Prostate gland (tissue), 2 donors: ENCODE measurements at regions not wholly inside any gene's neighbourhood (a gene's known extent, or its start where the extent isn't known, plus 50 kb on each side); places are given as distances from the start of the nearest gene placed in this dataset.

Experiments used
- DNase-seq: peaks from one replicate; pipeline ENCODE4 v3.0.0-alpha.2; 2019; ENCODE audit warnings: low spot score
- H3K27ac ChIP-seq, 2 donors: fragments of 200-600 bp; sonication (generic); 2 replicates each; pipeline ENCODE4 v1.5.1; 2017 to 2019
- H3K27me3 ChIP-seq: fragments of 200-600 bp; sonication (generic); replicated peaks from 2 replicates; pipeline ENCODE4 v1.5.1; 2019; ENCODE audit not compliant: insufficient read depth
- H3K36me3 ChIP-seq, 2 donors: fragments of 200-600 bp; sonication (generic); 1 replicate in 1 of 2; 2 replicates in 1 of 2; pipeline versions ENCODE4 v1.5.1 to v1.8.1; 2017 to 2019
- H3K4me1 ChIP-seq: fragments of 200-600 bp; sonication (generic); replicated peaks from 2 replicates; pipeline ENCODE4 v1.5.1; 2019
- H3K4me3 ChIP-seq, 2 donors: fragments of 200-600 bp; sonication (generic); 2 replicates each; pipeline ENCODE4 v1.5.1; 2017 to 2019
- H3K9me3 ChIP-seq: fragments of 200-600 bp; sonication (generic); 2 replicates; pipeline ENCODE4 v1.5.1; 2017
- POLR2A ChIP-seq: fragments of 450-650 bp; IDR thresholded peaks from one replicate; pipeline ENCODE4 v1.6.1; 2016; ENCODE audit warnings: antibody characterized with exemption, mild to moderate bottlenecking
- POLR2AphosphoS5 ChIP-seq: sonication (generic); formaldehyde crosslinking; IDR thresholded peaks from one replicate; pipeline ENCODE4 v1.6.1; 2017; ENCODE audit warnings: antibody characterized with exemption
- WGBS: methylation state at CpG from one replicate; pipeline ENCODE4 v1.1.5; 2018; 5-methylcytosine and 5-hydroxymethylcytosine counted together
- intact Hi-C: fragments of 100-400 bp; cut with DNase I; formaldehyde crosslinking; loops from one replicate; pipeline ENCODE4 v1.14.2; 2022
- TF ChIP-seq, protein P1 (sequence below), 4 experiments: fragments of 200-600 bp in 2 of 4; fragments of 450-650 bp in 2 of 4; sonication (generic) in 2 of 4; IDR thresholded peaks; 1 replicate in 3 of 4; 2 replicates in 1 of 4; pipeline ENCODE4 v1.5.1; 2016 to 2019; ENCODE audit warnings: antibody characterized with exemption in 4 of 4, mild to moderate bottlenecking in 2 of 4, moderate library complexity in 2 of 4

- WGBS, result 73% methylated on average over 7 of the region's 7 CpGs
- no peaks in the 10 kb centered on the region for H3K27me3 ChIP-seq
- no peaks in the 10 kb centered on the region for H3K4me1 ChIP-seq
- no peaks in the 10 kb centered on the region for H3K36me3 ChIP-seq
- H3K4me3 ChIP-seq, result no peak overlapping the region
- no peak for DNase-seq
- TF ChIP-seq POLR2AphosphoS5 (no peak), POLR2A (no peak)
- TF ChIP-seq, protein P1, sequence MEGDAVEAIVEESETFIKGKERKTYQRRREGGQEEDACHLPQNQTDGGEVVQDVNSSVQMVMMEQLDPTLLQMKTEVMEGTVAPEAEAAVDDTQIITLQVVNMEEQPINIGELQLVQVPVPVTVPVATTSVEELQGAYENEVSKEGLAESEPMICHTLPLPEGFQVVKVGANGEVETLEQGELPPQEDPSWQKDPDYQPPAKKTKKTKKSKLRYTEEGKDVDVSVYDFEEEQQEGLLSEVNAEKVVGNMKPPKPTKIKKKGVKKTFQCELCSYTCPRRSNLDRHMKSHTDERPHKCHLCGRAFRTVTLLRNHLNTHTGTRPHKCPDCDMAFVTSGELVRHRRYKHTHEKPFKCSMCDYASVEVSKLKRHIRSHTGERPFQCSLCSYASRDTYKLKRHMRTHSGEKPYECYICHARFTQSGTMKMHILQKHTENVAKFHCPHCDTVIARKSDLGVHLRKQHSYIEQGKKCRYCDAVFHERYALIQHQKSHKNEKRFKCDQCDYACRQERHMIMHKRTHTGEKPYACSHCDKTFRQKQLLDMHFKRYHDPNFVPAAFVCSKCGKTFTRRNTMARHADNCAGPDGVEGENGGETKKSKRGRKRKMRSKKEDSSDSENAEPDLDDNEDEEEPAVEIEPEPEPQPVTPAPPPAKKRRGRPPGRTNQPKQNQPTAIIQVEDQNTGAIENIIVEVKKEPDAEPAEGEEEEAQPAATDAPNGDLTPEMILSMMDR (IDR thresholded peaks at IDR 0.05), result no peak
- H3K9me3 ChIP-seq, result no peaks in the 10 kb centered on the region
- no peak overlapping the region for H3K27ac ChIP-seq
- intact Hi-C loops, result no loop called here
These were observed 61.4 kb upstream of the ESRRB start for GRCh38 chr14:76314521-76315034.

DNA sequence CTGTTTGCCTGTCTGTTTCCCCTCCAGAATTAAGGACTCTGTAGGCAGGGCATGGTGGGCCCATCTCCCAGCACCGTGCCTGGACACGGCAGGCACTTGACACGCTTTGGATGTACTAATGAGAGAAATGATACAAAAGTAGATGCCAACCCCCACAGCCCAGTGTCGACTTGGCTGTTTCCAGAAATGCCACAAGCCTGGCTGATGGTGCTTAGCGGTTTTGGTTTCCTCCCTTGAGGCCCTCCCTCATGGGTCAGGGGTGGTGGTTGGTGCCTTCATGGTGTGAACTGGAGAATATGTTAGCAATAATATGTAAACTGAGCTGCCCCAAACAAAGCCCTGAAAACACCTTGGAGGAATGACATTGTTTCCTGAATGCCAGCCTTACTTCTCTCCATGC, 55.5 kb upstream of the ESRRB start:
- Histone ChIP-seq H3K27me3 (no peaks in the 10 kb centered on the region), H3K9me3 (no peaks in the 10 kb centered on the region), H3K4me1 (no peaks in the 10 kb centered on the region), H3K27ac (no peak overlapping the region), H3K36me3 (no peaks in the 10 kb centered on the region), H3K4me3 (no peak overlapping the region)
- intact Hi-C loops, result no loop called here
- no peak for TF ChIP-seq POLR2A
- TF ChIP-seq, protein P1 (IDR thresholded peaks at IDR 0.05), result no peak
- TF ChIP-seq POLR2AphosphoS5, result no peak
- WGBS, result 82% methylated on average over 5 of the region's 5 CpGs
- DNase-seq, result no peak

DNA sequence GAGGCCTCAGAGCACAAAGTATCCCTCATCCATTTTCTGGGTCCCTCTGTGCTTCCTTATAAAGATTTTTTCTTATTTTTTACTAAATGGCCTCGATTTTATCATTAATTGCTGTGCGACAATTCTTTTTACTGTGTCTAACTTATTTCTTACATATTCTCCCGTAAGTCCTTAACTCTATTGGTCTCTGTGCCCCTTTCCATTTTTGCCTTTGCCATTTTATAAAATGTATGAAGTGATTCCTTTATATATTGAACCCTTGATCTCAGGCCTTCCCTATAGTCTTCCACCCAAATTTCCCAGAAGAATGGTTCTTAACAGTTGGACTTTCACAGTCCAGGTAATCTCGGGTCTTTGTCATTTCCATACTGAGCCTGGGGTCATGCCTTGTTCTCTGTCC, 55.0 kb upstream of the ESRRB start:
- DNase-seq, result no peak
- H3K4me3 ChIP-seq, result no peak overlapping the region
- no peaks in the 10 kb centered on the region for H3K4me1 ChIP-seq
- 90% methylated on average over 4 of the region's 4 CpGs for WGBS
- no peaks in the 10 kb centered on the region for H3K36me3 ChIP-seq
- intact Hi-C loops, result no loop called here
- no peak overlapping the region for H3K27ac ChIP-seq
- H3K9me3 ChIP-seq, result no peaks in the 10 kb centered on the region
- no peaks in the 10 kb centered on the region for H3K27me3 ChIP-seq
- TF ChIP-seq, protein P1 (IDR thresholded peaks at IDR 0.05), result no peak
- TF ChIP-seq POLR2AphosphoS5 (no peak), POLR2A (no peak)

GRCh38 chr14:76322594-76323220, 53.2 kb upstream of the ESRRB start:
- Histone ChIP-seq H3K4me3 (no peak overlapping the region), H3K36me3 (no peaks in the 10 kb centered on the region), H3K27me3 (no peaks in the 10 kb centered on the region), H3K9me3 (no peaks in the 10 kb centered on the region), H3K4me1 (no peaks in the 10 kb centered on the region), H3K27ac (no peak overlapping the region)
- WGBS, result 79% methylated on average over 12 of the region's 12 CpGs
- intact Hi-C loops, result no loop called here
- TF ChIP-seq, protein P1 (IDR thresholded peaks at IDR 0.05), result no peak
- TF ChIP-seq POLR2A (no peak), POLR2AphosphoS5 (no peak)
- no peak for DNase-seq

DNA sequence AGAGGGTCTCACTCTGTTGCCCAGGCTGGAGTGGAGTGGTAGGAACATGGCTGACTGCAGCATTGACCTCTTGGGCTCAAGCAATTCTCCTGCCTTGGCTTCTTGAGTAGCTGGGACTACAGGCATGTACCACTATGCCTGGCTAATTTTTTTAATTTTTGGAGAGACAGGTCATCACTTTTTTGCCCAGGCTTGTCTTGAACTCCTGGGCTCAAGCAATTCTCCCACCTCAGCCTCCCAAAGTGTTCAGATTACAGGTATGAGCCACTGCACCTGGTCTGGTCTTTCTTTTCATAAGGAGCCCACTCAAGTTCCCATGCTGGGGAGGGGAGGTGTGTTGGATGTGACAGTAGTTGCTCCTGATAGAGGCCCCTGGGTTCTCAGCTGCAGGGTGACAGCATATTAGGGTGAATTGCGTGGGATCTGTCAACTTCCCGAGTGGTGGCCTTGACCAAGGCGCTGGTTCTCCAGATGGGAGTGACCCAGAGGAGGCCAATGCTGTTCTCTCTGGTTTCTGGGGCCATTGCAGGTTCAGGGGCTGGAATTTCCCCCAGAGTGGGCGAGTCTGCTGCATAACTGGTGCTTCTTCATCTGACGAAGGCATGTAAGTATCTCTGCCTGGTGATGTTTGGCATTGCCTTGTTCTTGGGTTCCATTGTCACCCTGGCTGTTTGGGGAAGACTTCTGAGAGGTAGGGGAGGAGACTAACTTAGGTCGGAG, 52.4 kb upstream of the ESRRB start:
- Histone ChIP-seq H3K27me3 (no peaks in the 10 kb centered on the region), H3K36me3 (no peaks in the 10 kb centered on the region), H3K4me1 (no peaks in the 10 kb centered on the region), H3K27ac (no peak overlapping the region), H3K4me3 (no peak overlapping the region), H3K9me3 (no peaks in the 10 kb centered on the region)
- DNase-seq, result no peak
- intact Hi-C loops, result no loop called here
- TF ChIP-seq, protein P1 (IDR thresholded peaks at IDR 0.05), result no peak
- TF ChIP-seq POLR2AphosphoS5, result no peak
- TF ChIP-seq POLR2A, result no peak
- WGBS, result 89% methylated on average over 6 of the region's 6 CpGs
